Thyroid gland (tissue), 4 donors: ENCODE measurements at regions not wholly inside any gene's neighbourhood (a gene's known extent, or its start where the extent isn't known, plus 50 kb on each side); places are given as distances from the start of the nearest gene placed in this dataset.

Experiments
- DNase-seq, 2 donors: peaks; one replicate each; pipeline ENCODE4 v3.0.0-alpha.2; 2019
- H3K27ac ChIP-seq, 3 donors: fragments of 200-600 bp; sonication (generic); 1 replicate in 2 of 3; 2 replicates in 1 of 3; pipeline ENCODE4 v1.5.1; 2016 to 2019; ENCODE audit warnings: mild to moderate bottlenecking in 1 of 3, moderate library complexity in 1 of 3
- H3K27me3 ChIP-seq: fragments of 200-600 bp; sonication (generic); one replicate; pipeline ENCODE4 v1.5.1; 2019
- H3K36me3 ChIP-seq, 2 donors: fragments of 200-600 bp; sonication (generic); one replicate each; pipeline ENCODE4 v1.5.1; 2016 to 2019
- H3K4me1 ChIP-seq, 2 donors: fragments of 200-600 bp; sonication (generic); one replicate each; pipeline ENCODE4 v1.5.1; 2017 to 2019
- H3K4me3 ChIP-seq, 3 donors: fragments of 200-600 bp; sonication (generic); replicated peaks in 1 of 3; 1 replicate in 2 of 3; 2 replicates in 1 of 3; pipeline ENCODE4 v1.5.1; 2016; ENCODE audit warnings: mild to moderate bottlenecking in 1 of 3
- H3K9me3 ChIP-seq: fragments of 200-600 bp; sonication (generic); one replicate; pipeline ENCODE4 v1.5.1; 2017
- CTCF ChIP-seq, 6 experiments: fragments of 200-600 bp in 3 of 6; fragments of 450-650 bp in 3 of 6; sonication (generic) in 3 of 6; IDR thresholded peaks; one replicate each; pipeline ENCODE4 v1.5.1; 2016 to 2019; ENCODE audit warnings: antibody characterized with exemption in 6 of 6, mild to moderate bottlenecking in 2 of 6, inconsistent platforms in 1 of 6, moderate library complexity in 1 of 6
- POLR2A ChIP-seq, 2 donors: fragments of 450-650 bp; IDR thresholded peaks; one replicate each; pipeline ENCODE4 v1.6.1; 2017; ENCODE audit warnings: antibody characterized with exemption in 2 of 2, mild to moderate bottlenecking in 2 of 2, moderate library complexity in 1 of 2
- WGBS, 2 donors: methylation state at CpG; one replicate each; pipeline ENCODE4 v1.1.5; 2017; 5-methylcytosine and 5-hydroxymethylcytosine counted together
- intact Hi-C: fragments of 100-400 bp; cut with DNase I; formaldehyde crosslinking; loops from one replicate; pipeline ENCODE4 v1.15.1; 2023

- DNase-seq = peak in 1 of 2 donors; percentile 27
- no peak for TF ChIP-seq CTCF (IDR thresholded peaks at IDR 0.05)
- TF ChIP-seq POLR2A (IDR thresholded peaks at IDR 0.05) = no peak
Observed at GRCh38 chr6:12572896-12573827, 143.4 kb upstream of the PHACTR1 start.

GRCh38 chr6:12575961-12576360 is 140.6 kb upstream of the PHACTR1 start:
- no peak for DNase-seq
- 87 to 93% methylated on average over 4 of the region's 4 CpGs for WGBS, 2 donors
- TF ChIP-seq POLR2A (IDR thresholded peaks at IDR 0.05) = no peak
- no peak for TF ChIP-seq CTCF (IDR thresholded peaks at IDR 0.05)
- H3K27ac ChIP-seq = no peak overlapping the region
- no peak overlapping the region for H3K4me3 ChIP-seq
- intact Hi-C loops = no loop called here
- peaks cover 0 to 9% of the 10 kb centered on the region in 2 donors for H3K4me1 ChIP-seq
- H3K27me3 ChIP-seq = no peaks in the 10 kb centered on the region
- no peaks in the 10 kb centered on the region for H3K9me3 ChIP-seq
- no peaks in the 10 kb centered on the region for H3K36me3 ChIP-seq

More at GRCh38 chr6:12572896-12573827, 143.4 kb upstream of the PHACTR1 start:
- Histone ChIP-seq H3K4me1 (peaks cover 0 to 9% of the 10 kb centered on the region in 2 donors), H3K9me3 (no peaks in the 10 kb centered on the region), H3K27ac (no peak overlapping the region), H3K36me3 (no peaks in the 10 kb centered on the region), H3K27me3 (no peaks in the 10 kb centered on the region), H3K4me3 (no peak overlapping the region)
- 34 to 43% methylated on average over 4 of the region's 4 CpGs for WGBS, 2 donors
- intact Hi-C loops = no loop called here

- intact Hi-C loops = no loop called here
Observed at GRCh38 chr6:12576389-12576788, 140.2 kb upstream of the PHACTR1 start.

GRCh38 chr6:12577124-12577850 is 139.3 kb upstream of the PHACTR1 start:
- no peaks in the 10 kb centered on the region for H3K36me3 ChIP-seq
- H3K4me1 ChIP-seq = peaks cover 0 to 9% of the 10 kb centered on the region in 2 donors
- H3K27me3 ChIP-seq = no peaks in the 10 kb centered on the region
- intact Hi-C loops = no loop called here
- no peak overlapping the region for H3K27ac ChIP-seq
- H3K9me3 ChIP-seq = no peaks in the 10 kb centered on the region
- WGBS, 2 donors = 69 to 70% methylated on average over 8 of the region's 8 CpGs
- no peak for DNase-seq
- H3K4me3 ChIP-seq = no peak overlapping the region
- TF ChIP-seq POLR2A (IDR thresholded peaks at IDR 0.05) (no peak), CTCF (IDR thresholded peaks at IDR 0.05) (no peak)

More at GRCh38 chr6:12576389-12576788, 140.2 kb upstream of the PHACTR1 start:
- Histone ChIP-seq H3K4me3 (no peak overlapping the region), H3K27me3 (no peaks in the 10 kb centered on the region), H3K9me3 (no peaks in the 10 kb centered on the region), H3K27ac (no peak overlapping the region), H3K36me3 (no peaks in the 10 kb centered on the region), H3K4me1 (peaks cover 0 to 9% of the 10 kb centered on the region in 2 donors)
- 89 to 94% methylated on average over 2 of the region's 2 CpGs for WGBS, 2 donors
- TF ChIP-seq POLR2A (IDR thresholded peaks at IDR 0.05) (no peak), CTCF (IDR thresholded peaks at IDR 0.05) (no peak)
- DNase-seq = no peak

- TF ChIP-seq POLR2A (IDR thresholded peaks at IDR 0.05) (no peak), CTCF (IDR thresholded peaks at IDR 0.05) (no peak)
- peaks cover 0 to 4% of the 10 kb centered on the region in 2 donors for H3K4me1 ChIP-seq
- H3K36me3 ChIP-seq = no peaks in the 10 kb centered on the region
- H3K4me3 ChIP-seq = no peak overlapping the region
- H3K27me3 ChIP-seq = no peaks in the 10 kb centered on the region
- no peak overlapping the region for H3K27ac ChIP-seq
- no peaks in the 10 kb centered on the region for H3K9me3 ChIP-seq
- intact Hi-C loops = no loop called here
- no peak for DNase-seq
Observed at GRCh38 chr6:12578097-12578496, 138.5 kb upstream of the PHACTR1 start.
